Stimulated activated CD4-positive, alpha-beta T cell treated with anti-CD3 and anti-CD28 coated beads, Interleukin-15, amount 100 ng/mL, for 48 hours (primary cell): ENCODE measurements at regions not wholly inside any gene's neighbourhood (a gene's known extent, or its start where the extent isn't known, plus 50 kb on each side); places are given as distances from the start of the nearest gene placed in this dataset.
"Not testable (repeated sequence)": the region's sequence is repeated elsewhere in the genome, so short reads cannot be mapped to it uniquely, and the experiment has no call there.

Experiments
- DNase-seq, 2 donors: peaks; one replicate each; pipeline ENCODE4 v3.0.0-alpha.2; 2020; ENCODE audit warnings: low read depth in 2 of 2

DNA sequence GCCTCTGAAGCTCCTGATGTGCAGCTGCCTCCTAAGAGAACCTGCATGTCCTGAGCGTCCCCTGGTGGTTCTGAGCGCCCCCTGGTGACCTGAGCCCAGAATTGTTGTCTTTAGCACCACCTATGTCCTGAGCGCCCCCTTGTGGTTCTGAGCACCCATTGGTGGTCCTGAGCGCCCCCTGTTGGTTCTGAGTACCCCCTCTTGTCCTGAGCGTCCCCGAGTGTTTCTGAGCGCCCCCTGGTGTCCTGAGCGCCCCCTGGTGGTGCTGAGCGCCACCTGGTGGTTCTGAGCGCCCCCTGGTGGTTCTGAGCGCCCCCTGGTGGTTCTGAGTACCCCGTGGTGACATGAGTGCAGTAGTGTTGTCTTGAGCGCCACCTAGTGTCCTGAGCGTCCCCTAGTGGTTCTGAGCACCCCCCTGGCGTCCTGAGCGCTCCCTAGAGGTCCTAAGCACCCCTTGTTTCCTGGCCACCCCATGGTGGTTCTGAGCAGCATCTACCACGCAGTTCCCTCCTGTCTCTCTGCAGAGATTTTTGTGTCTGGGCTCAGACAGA, 782.5 kb downstream of the TMEM121 start:
- DNase-seq = peak; percentile 94 to 97

- DNase-seq = no peak
Observed at GRCh38 chr14:106309423-106309822, 783.0 kb downstream of the TMEM121 start.

GRCh38 chr14:106315436-106315835, 789.1 kb downstream of the TMEM121 start:
- DNase-seq = no peak

DNA sequence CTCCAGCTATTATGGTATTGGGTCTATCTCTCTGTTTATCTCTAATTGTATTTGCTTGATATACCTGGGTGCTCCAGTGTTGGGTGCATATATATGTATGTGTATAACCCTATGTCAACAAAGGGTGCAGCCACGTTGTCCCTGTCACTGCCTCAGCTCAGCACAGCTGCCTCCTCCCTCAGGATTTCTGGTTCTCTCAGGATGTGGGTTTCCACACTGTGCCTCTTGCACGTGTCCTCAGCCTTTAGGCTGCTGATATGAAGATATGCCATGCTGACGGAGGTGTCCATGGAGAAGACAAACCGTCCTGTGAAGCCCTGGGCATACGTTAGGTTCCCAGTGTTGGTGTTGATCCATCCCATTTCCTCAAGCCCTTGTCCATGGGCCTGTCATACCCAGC, 791.2 kb downstream of the TMEM121 start:
- no peak for DNase-seq

DNA sequence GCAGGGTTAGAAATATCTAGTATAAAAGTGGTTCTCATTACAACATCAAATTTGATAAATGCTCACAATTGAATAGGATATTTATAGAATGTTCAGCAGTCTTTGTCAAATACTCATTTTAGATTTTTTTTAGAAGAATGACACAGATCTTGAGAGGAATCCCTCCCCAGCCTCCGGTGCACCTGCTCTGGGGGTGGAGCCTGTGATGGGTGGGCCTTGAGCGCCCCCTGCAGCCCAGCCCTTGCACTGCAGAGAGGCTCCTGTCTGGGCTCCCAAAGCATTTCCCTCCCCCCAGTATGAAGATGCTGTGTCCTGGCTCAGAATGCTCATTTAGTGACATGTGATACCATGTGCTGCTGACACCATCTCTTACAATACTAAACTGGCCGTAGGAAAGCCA, 792.3 kb downstream of the TMEM121 start:
- peak; percentile 46 to 48 for DNase-seq

DNA sequence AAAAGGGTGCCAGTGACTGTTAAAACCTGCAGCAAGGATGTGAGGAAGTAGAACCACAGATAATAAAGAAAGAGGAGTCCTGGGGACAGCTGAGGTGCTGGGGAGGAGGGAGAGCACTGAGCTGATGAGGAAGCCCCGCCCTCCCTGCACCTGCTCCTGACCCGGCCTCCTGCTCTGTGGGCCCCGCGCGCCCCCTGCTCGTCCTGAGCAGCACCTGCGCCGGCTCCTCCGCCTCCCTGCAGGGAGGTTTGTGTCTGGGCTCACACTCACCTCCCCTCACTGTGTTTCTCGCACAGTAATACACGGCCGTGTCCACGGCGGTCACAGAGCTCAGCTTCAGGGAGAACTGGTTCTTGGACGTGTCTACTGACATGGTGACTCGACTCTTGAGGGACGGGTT, 797.6 kb downstream of the TMEM121 start:
- DNase-seq = peak in 1 of 2 donors; percentile 34

DNA sequence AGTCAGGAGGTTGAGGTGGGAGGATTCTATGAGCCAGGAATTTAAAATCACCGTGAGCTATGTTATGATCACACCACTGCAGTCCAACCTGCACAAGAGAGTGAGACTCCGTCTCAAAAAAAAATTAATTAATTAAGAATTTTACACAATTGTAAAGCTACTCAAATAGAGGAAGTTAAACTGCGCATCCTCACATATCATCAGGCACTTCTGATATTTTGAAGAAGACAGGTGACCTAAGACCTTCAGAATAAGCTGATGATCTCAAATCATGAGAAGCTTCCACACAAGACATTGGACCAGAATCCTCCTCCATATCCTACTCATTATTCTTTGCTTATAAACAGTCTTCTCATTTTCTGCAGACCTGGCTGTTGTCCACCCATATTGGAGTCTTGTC, 800.9 kb downstream of the TMEM121 start:
- no peak for DNase-seq

DNA sequence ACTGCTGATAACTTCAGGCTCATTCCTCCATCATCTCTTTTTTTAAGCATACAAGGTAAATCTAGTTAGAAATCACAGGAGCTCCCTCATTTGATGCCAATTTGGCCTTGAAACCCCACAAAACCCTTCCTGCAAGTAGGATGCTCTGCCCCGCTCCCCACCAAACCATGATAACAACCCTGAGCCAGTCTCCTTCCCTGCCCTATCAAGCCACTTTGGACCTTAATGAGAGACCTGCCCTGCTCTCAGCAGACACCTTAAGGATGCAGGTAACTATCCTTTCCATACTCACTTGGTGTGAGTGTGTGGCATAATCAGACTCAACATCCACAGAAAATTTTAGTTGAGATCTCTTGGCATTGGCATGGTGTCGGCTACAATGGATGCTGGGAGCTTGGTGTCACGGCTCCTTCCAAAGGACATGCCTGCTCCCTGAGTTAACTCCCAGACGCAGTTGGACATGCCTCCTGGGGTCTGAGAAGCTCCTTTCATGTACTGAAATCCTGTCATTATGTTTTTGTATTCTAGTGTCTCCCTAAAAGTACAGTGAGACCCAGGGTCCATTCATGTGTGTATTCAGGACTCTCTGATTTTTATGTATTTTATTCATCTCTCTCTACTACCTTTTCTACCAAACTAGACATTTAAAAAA, 801.4 kb downstream of the TMEM121 start:
- DNase-seq = not testable (repeated sequence)

DNA sequence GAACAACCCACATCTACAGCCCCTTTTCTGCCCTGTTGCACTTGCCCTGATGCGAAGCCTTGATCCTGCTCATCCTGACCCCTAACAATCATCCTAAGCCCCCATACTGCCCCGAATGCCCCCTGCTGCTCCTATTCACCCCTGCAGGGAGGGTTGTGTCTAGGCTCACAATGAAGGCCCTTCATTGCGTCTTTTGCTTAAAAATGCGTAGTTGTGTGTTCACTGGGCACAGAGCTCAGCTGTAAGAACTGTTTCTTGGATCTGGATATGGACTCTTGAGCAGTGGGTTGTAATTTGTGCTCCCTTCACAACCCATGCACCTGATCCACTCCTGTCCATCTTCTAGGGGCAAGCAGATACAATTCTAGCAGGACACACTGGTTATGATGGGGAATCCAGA, 802.9 kb downstream of the TMEM121 start:
- not testable (repeated sequence) for DNase-seq

- DNase-seq = not testable (repeated sequence)
Observed at GRCh38 chr14:106329987-106330774, 803.8 kb downstream of the TMEM121 start.

DNA sequence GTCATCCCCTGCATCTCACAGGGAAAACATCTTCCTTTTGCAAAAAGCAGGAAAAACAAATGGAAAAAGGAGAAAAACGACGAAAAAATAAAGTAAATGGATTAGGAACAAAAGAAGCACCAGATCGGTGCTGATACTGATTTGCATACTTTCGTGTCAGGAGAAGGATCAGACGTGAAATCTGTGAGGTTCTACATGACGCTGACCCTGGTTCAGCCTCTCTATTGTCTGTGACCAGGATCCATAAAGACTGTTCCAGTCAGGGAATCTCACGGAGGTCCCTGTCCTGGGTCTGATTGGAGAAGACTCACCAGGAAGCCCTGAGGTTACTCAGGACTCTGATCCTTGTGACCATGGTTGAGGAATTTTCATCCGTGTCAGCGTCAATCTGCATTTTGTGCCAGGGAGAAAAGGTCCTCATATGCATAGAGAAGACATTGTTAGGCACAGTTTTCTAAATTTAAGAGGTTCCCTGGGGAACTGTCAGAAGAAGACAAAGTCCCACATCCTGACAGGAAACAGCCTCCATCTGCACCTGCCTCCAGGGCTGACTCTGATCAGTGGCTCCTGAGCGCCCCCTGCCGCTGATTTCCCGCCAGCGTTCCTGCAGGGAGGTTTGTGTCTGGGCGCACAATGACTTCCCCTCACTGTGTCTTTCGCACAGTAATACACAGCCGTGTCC, 808.2 kb downstream of the TMEM121 start:
- DNase-seq = peak; percentile 80 to 83

- DNase-seq = not testable (repeated sequence)
Observed at GRCh38 chr14:106335110-106335429, 808.7 kb downstream of the TMEM121 start.

DNA sequence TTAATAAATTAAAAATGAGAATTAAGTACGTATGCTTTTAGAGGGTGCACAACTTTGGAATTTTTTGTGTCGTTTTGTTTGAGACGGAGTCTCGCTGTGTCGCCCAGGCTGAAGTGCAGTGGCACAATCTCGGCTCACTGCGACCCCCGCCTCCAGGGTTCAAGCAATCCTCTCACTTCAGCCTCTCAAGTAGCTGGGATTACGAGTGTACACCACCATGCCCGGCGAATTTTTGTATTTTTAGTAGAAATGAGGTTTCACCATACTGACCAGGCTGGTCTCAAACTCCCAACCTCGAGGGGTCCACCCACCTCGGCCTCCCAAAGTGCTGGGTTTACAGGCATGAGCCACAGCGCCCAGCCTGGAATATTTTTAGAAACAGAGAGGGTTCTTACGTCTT, 812.4 kb downstream of the TMEM121 start:
- DNase-seq = not testable (repeated sequence)

GRCh38 chr14:106340658-106341057, 814.3 kb downstream of the TMEM121 start:
- DNase-seq = not testable (repeated sequence)

DNA sequence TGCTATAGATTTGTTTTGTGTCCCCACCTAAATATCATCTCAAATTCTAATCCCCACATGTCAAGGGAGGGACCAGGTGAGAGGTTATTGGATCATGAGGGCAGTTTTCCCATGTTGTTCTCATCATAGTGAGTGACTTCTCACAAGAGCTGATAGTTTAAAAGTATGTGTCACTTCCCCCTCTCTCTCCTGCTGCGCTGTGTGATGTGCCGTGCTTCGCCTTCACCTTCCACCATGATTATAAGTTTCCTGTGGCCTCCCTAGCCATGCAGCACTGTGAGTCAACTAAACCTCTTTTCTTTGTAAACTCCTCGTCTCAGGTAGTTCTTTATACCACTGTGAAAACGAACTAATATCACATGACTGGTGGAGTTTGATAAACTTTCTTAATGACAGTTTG, 814.8 kb downstream of the TMEM121 start:
- not testable (repeated sequence) for DNase-seq

GRCh38 chr14:106343626-106344025, 817.2 kb downstream of the TMEM121 start:
- DNase-seq = no peak

GRCh38 chr14:106344065-106344614, 817.8 kb downstream of the TMEM121 start:
- not testable (repeated sequence) for DNase-seq

DNA sequence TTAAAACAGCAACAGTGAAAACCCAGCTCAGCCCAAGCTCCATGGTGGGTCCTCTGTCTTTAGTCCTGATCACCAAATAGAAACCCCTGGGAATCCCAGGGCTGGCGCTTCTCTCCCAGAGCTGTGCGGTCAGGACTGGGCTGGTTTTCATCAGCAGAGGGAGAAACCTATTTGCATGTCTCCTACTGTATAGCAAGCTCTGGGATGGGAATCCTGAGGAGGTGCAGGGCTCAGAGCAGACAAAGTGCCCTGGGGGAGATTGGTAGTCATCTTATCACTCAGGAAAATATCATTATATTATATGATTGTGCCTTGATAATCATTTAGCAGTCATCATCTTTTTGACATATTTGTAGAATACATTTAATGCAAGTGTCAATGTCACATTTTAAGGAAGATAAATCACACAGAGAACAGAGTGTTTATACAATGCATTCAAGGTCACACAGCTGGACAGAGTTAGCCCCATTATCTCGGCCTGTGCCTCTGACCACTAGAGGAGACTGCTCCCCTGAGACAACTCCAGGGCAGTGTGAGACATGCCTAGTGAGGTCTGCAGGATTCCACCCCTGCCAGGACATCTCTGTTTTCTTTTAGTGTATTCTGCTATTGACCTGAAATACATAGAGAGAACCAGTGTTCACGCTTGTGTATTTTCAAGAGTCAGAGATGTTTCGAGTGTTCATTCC, 818.6 kb downstream of the TMEM121 start:
- not testable (repeated sequence) for DNase-seq

DNA sequence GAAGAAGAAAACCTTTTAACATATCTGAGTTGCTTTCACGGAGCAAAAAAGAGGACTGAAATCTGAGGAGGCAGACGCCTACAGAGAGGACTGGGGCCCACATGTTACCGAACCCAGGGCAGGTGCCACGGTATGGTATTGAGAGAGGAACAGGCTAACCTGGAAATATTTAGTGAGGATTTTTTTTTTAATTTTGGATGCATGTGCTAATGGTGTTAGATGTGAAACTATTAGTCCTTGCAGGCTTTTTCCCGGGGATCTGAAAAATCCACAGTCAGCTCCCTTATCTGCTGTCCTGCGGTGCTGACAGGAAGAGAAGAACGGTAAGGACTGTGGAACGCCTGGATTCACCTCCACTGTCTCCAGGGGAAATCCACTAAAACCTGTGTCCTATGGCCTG, 819.7 kb downstream of the TMEM121 start:
- DNase-seq = no peak

DNA sequence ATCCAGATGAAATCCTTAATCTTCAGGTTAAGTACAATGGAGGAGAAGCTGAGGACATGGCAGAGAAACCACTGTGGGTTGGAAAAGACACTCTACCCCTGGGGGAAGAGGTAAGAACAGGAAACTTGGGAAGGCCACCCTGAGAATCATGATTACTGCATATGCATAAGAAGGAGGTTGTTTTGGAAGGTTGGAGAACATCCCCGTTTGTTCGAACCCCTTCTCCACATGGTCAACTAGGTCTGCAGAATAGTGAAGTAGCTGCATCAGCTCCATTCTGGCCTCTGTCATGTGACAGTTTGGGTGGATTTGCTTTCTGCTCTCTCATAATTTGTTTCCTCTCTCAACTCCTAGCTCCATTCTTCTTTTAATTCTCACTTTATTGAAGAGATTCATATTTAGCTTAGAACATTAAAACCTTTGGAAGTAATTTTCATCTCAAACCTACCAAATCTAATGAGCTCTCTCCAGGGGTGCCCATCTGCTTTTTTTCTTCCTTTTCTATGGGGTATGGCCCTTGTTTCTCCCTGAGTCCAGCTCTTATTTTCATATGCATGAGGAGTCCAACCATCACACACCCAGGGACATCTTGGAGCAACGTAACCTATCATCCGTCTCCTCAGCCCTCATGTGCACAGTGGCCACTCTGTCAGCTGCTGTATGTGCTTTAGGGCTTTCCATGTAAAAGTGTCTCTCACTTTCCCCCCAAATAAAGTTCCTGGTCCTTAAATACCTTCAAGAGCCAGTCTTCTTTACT, 820.3 kb downstream of the TMEM121 start:
- DNase-seq = no peak

GRCh38 chr14:106347291-106347778, 821.0 kb downstream of the TMEM121 start:
- DNase-seq = no peak
